ENCODE measurements at regions not wholly inside any gene's neighbourhood (a gene's known extent, or its start where the extent isn't known, plus 50 kb on each side); places are given as distances from the start of the nearest gene placed in this dataset.

DNA sequence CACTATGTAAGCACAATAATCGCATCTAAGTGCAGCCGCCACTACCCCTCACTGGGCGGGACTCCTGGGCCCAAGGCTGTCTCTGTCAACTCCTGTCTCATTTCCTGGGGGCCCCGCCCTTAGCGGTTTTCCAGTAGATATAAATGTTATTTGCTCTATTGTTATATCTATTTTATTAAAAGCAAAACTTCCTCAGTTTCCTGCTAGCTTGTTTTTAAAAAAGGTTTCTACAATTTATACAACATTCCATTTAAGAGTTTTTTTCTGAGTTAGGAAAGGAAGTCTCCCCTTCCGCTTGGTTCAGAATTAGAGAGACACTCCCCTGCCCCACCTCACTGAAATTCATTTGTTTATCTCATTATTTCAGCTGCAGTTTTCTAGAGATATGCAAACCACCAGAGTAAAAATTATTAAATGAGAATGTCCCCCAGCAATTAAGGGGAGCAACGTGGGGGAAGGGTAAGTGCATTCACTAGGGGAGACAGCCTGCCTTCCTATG, 82.7 kb downstream of the RAMP3 start:
- H3K4me1 ChIP-seq (ENCODE audit: insufficient read depth, low read length): no peaks in the 10 kb centered on the region
- H3K79me2 ChIP-seq (ENCODE audit: insufficient read depth, low read length): no peaks in the 10 kb centered on the region
- H3K9ac ChIP-seq (ENCODE audit: insufficient read depth, low read depth, low read length): no peak overlapping the region
- H3K4me2 ChIP-seq (ENCODE audit: low read depth, low read length): no peak overlapping the region
- in situ Hi-C loops (cut with HindIII; ENCODE audit: extremely low pct_ligation_motif_present, low pct_unique_long_range_greater_than_20kb): no loop called here
- no peak for DNase-seq (ENCODE audit: low spot score)
- H3K9me3 ChIP-seq (ENCODE audit: low read length): no peaks in the 10 kb centered on the region
- no peak overlapping the region for H3K27ac ChIP-seq (ENCODE audit: extremely low read length, insufficient read depth, low read length)
- intact Hi-C loops (cut with micrococcal nuclease; ENCODE audit: unreplicated experiment): no loop called here
- ChIA-PET CTCF (ENCODE audit: low intra/inter-chr PET ratio, low total read pairs) (no interaction called here), POLR2A (no interaction called here)
- ATAC-seq: no peak
- WGBS (ENCODE audit: low lambda C conversion rate): 20% methylated on average over 7 of the region's 7 CpGs
- no peaks in the 10 kb centered on the region for H4K20me1 ChIP-seq (ENCODE audit: insufficient read depth, low read length)
- BruUV-seq (replicated peaks): no TSS peak
- H3K4me3 ChIP-seq (replicated peaks in 1 of 3; ENCODE audit: insufficient read depth in 1 of 3, low read depth in 2 of 3, low read length in 3 of 3): no peak overlapping the region
- no peak for FAIRE-seq
- H3K27me3 ChIP-seq (ENCODE audit: control insufficient read depth in 1 of 2, insufficient read depth in 2 of 2, low read length in 2 of 2): peaks cover 2 to 28% of the 10 kb centered on the region in 2 experiments; a peak in 3 of 5 replicates
- H2AFZ ChIP-seq (ENCODE audit: low read length): no peak overlapping the region
- H3K36me3 ChIP-seq (replicated peaks in 1 of 2; ENCODE audit: control insufficient read depth in 1 of 2, insufficient read depth in 2 of 2, low read length in 2 of 2): no peaks in the 10 kb centered on the region
- TF ChIP-seq, protein P1, sequence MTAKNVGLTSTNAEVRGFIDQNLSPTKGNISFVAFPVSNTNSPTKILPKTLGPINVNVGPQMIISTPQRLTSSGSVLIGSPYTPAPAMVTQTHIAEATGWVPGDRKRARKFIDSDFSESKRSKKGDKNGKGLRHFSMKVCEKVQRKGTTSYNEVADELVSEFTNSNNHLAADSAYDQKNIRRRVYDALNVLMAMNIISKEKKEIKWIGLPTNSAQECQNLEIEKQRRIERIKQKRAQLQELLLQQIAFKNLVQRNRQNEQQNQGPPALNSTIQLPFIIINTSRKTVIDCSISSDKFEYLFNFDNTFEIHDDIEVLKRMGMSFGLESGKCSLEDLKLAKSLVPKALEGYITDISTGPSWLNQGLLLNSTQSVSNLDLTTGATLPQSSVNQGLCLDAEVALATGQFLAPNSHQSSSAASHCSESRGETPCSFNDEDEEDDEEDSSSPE (CRISPR knock-in tag; IDR thresholded peaks at IDR 0.05): no peak
- TF ChIP-seq SATB2 (CRISPR knock-in tag; IDR thresholded peaks at IDR 0.05) (no peak), ATF7-NPFF (CRISPR knock-in tag; IDR thresholded peaks at IDR 0.05; ENCODE audit: low read depth) (no peak), NCOA5 (CRISPR knock-in tag; IDR thresholded peaks at IDR 0.05) (no peak)
- TF ChIP-seq, protein P2, sequence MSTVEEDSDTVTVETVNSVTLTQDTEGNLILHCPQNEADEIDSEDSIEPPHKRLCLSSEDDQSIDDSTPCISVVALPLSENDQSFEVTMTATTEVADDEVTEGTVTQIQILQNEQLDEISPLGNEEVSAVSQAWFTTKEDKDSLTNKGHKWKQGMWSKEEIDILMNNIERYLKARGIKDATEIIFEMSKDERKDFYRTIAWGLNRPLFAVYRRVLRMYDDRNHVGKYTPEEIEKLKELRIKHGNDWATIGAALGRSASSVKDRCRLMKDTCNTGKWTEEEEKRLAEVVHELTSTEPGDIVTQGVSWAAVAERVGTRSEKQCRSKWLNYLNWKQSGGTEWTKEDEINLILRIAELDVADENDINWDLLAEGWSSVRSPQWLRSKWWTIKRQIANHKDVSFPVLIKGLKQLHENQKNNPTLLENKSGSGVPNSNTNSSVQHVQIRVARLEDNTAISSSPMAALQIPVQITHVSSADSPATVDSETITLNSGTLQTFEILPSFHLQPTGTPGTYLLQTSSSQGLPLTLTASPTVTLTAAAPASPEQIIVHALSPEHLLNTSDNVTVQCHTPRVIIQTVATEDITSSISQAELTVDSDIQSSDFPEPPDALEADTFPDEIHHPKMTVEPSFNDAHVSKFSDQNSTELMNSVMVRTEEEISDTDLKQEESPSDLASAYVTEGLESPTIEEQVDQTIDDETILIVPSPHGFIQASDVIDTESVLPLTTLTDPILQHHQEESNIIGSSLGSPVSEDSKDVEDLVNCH (CRISPR knock-in tag; IDR thresholded peaks at IDR 0.05): no peak
- TF ChIP-seq, protein P3, sequence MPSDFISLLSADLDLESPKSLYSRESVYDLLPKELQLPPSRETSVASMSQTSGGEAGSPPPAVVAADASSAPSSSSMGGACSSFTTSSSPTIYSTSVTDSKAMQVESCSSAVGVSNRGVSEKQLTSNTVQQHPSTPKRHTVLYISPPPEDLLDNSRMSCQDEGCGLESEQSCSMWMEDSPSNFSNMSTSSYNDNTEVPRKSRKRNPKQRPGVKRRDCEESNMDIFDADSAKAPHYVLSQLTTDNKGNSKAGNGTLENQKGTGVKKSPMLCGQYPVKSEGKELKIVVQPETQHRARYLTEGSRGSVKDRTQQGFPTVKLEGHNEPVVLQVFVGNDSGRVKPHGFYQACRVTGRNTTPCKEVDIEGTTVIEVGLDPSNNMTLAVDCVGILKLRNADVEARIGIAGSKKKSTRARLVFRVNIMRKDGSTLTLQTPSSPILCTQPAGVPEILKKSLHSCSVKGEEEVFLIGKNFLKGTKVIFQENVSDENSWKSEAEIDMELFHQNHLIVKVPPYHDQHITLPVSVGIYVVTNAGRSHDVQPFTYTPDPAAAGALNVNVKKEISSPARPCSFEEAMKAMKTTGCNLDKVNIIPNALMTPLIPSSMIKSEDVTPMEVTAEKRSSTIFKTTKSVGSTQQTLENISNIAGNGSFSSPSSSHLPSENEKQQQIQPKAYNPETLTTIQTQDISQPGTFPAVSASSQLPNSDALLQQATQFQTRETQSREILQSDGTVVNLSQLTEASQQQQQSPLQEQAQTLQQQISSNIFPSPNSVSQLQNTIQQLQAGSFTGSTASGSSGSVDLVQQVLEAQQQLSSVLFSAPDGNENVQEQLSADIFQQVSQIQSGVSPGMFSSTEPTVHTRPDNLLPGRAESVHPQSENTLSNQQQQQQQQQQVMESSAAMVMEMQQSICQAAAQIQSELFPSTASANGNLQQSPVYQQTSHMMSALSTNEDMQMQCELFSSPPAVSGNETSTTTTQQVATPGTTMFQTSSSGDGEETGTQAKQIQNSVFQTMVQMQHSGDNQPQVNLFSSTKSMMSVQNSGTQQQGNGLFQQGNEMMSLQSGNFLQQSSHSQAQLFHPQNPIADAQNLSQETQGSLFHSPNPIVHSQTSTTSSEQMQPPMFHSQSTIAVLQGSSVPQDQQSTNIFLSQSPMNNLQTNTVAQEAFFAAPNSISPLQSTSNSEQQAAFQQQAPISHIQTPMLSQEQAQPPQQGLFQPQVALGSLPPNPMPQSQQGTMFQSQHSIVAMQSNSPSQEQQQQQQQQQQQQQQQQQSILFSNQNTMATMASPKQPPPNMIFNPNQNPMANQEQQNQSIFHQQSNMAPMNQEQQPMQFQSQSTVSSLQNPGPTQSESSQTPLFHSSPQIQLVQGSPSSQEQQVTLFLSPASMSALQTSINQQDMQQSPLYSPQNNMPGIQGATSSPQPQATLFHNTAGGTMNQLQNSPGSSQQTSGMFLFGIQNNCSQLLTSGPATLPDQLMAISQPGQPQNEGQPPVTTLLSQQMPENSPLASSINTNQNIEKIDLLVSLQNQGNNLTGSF (CRISPR knock-in tag; IDR thresholded peaks at IDR 0.05): no peak
- TF ChIP-seq, protein P4, sequence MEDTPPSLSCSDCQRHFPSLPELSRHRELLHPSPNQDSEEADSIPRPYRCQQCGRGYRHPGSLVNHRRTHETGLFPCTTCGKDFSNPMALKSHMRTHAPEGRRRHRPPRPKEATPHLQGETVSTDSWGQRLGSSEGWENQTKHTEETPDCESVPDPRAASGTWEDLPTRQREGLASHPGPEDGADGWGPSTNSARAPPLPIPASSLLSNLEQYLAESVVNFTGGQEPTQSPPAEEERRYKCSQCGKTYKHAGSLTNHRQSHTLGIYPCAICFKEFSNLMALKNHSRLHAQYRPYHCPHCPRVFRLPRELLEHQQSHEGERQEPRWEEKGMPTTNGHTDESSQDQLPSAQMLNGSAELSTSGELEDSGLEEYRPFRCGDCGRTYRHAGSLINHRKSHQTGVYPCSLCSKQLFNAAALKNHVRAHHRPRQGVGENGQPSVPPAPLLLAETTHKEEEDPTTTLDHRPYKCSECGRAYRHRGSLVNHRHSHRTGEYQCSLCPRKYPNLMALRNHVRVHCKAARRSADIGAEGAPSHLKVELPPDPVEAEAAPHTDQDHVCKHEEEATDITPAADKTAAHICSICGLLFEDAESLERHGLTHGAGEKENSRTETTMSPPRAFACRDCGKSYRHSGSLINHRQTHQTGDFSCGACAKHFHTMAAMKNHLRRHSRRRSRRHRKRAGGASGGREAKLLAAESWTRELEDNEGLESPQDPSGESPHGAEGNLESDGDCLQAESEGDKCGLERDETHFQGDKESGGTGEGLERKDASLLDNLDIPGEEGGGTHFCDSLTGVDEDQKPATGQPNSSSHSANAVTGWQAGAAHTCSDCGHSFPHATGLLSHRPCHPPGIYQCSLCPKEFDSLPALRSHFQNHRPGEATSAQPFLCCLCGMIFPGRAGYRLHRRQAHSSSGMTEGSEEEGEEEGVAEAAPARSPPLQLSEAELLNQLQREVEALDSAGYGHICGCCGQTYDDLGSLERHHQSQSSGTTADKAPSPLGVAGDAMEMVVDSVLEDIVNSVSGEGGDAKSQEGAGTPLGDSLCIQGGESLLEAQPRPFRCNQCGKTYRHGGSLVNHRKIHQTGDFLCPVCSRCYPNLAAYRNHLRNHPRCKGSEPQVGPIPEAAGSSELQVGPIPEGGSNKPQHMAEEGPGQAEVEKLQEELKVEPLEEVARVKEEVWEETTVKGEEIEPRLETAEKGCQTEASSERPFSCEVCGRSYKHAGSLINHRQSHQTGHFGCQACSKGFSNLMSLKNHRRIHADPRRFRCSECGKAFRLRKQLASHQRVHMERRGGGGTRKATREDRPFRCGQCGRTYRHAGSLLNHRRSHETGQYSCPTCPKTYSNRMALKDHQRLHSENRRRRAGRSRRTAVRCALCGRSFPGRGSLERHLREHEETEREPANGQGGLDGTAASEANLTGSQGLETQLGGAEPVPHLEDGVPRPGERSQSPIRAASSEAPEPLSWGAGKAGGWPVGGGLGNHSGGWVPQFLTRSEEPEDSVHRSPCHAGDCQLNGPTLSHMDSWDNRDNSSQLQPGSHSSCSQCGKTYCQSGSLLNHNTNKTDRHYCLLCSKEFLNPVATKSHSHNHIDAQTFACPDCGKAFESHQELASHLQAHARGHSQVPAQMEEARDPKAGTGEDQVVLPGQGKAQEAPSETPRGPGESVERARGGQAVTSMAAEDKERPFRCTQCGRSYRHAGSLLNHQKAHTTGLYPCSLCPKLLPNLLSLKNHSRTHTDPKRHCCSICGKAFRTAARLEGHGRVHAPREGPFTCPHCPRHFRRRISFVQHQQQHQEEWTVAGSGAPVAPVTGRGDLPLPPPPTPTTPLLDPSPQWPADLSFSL (CRISPR knock-in tag; IDR thresholded peaks at IDR 0.05): no peak
